Skin epidermis (tissue), 12 donors: ENCODE measurements at regions not wholly inside any gene's neighbourhood (a gene's known extent, or its start where the extent isn't known, plus 50 kb on each side); places are given as distances from the start of the nearest gene placed in this dataset.

Experiments used
- H3K27ac ChIP-seq, 21 experiments: fragments of 200-600 bp; sonication (generic) in 11 of 21; one replicate each; pipeline ENCODE4 v1.5.0; 2020; ENCODE audit warnings: mild to moderate bottlenecking in 3 of 21, inconsistent platforms in 2 of 21, moderate library complexity in 2 of 21
- H3K4me3 ChIP-seq, 7 experiments: fragments of 200-600 bp; sonication (generic) in 2 of 7; one replicate each; pipeline ENCODE4 v1.5.0; 2020; ENCODE audit warnings: inconsistent platforms in 2 of 7, mild to moderate bottlenecking in 2 of 7, moderate library complexity in 1 of 7

- peak overlapping the region in 2 of 21 experiments; percentile 34 to 58 for H3K27ac ChIP-seq
- no peak overlapping the region for H3K4me3 ChIP-seq
Observed at GRCh38 chr11:115674937-115675544, 170.8 kb upstream of the CADM1 start.

GRCh38 chr11:115674176-115674936 is 170.1 kb upstream of the CADM1 start:
- Histone ChIP-seq H3K4me3 (no peak overlapping the region), H3K27ac (peak overlapping the region in 2 of 21 experiments; percentile 34 to 58)

GRCh38 chr11:115673720-115674119 is 169.5 kb upstream of the CADM1 start:
- H3K27ac ChIP-seq, result no peak overlapping the region
- H3K4me3 ChIP-seq, result no peak overlapping the region

GRCh38 chr11:115672999-115673411 is 168.8 kb upstream of the CADM1 start:
- H3K4me3 ChIP-seq, result no peak overlapping the region
- no peak overlapping the region for H3K27ac ChIP-seq

- H3K4me3 ChIP-seq, result no peak overlapping the region
- no peak overlapping the region for H3K27ac ChIP-seq
Observed at GRCh38 chr11:115672412-115672811, 168.2 kb upstream of the CADM1 start.

GRCh38 chr11:115670538-115671205 is 166.5 kb upstream of the CADM1 start:
- H3K4me3 ChIP-seq, result no peak overlapping the region

GRCh38 chr11:115665958-115666357 is 161.7 kb upstream of the CADM1 start:
- no peak overlapping the region for H3K27ac ChIP-seq
- H3K4me3 ChIP-seq, result no peak overlapping the region

More at GRCh38 chr11:115670538-115671205, 166.5 kb upstream of the CADM1 start:
- no peak overlapping the region for H3K27ac ChIP-seq

GRCh38 chr11:115665175-115665821 is 161.1 kb upstream of the CADM1 start:
- Histone ChIP-seq H3K27ac (no peak overlapping the region), H3K4me3 (no peak overlapping the region)

- no peak overlapping the region for H3K27ac ChIP-seq
- no peak overlapping the region for H3K4me3 ChIP-seq
Observed at GRCh38 chr11:115664313-115664712, 160.1 kb upstream of the CADM1 start.

GRCh38 chr11:115663790-115664189 is 159.6 kb upstream of the CADM1 start:
- no peak overlapping the region for H3K27ac ChIP-seq
- H3K4me3 ChIP-seq, result no peak overlapping the region

- Histone ChIP-seq H3K4me3 (peak overlapping the region in 4 of 7 experiments; percentile 6 to 37 (median 28)), H3K27ac (peak overlapping the region in 1 of 21 experiments; percentile 0)
Observed at GRCh38 chr11:115660030-115660805, 156.0 kb upstream of the CADM1 start.

GRCh38 chr11:115659061-115659963 is 155.1 kb upstream of the CADM1 start:
- Histone ChIP-seq H3K27ac (peak overlapping the region in 3 of 21 experiments; percentile 0 to 6 (median 2)), H3K4me3 (peak overlapping the region; percentile 6 to 37 (median 17))

GRCh38 chr11:115657586-115657985 is 153.4 kb upstream of the CADM1 start:
- Histone ChIP-seq H3K4me3 (no peak overlapping the region), H3K27ac (no peak overlapping the region)

GRCh38 chr11:115656669-115657068 is 152.5 kb upstream of the CADM1 start:
- Histone ChIP-seq H3K27ac (no peak overlapping the region), H3K4me3 (no peak overlapping the region)

- Histone ChIP-seq H3K4me3 (no peak overlapping the region), H3K27ac (no peak overlapping the region)
Observed at GRCh38 chr11:115656041-115656440, 151.8 kb upstream of the CADM1 start.

GRCh38 chr11:115654792-115655191 is 150.6 kb upstream of the CADM1 start:
- H3K4me3 ChIP-seq, result no peak overlapping the region

GRCh38 chr11:115653926-115654325 is 149.7 kb upstream of the CADM1 start:
- Histone ChIP-seq H3K4me3 (no peak overlapping the region), H3K27ac (no peak overlapping the region)

More at GRCh38 chr11:115654792-115655191, 150.6 kb upstream of the CADM1 start:
- no peak overlapping the region for H3K27ac ChIP-seq

GRCh38 chr11:115653076-115653475 is 148.9 kb upstream of the CADM1 start:
- H3K27ac ChIP-seq, result no peak overlapping the region
- H3K4me3 ChIP-seq, result no peak overlapping the region
